ENCODE measurements at regions not wholly inside any gene's neighbourhood (a gene's known extent, or its start where the extent isn't known, plus 50 kb on each side); places are given as distances from the start of the nearest gene placed in this dataset.

DNA sequence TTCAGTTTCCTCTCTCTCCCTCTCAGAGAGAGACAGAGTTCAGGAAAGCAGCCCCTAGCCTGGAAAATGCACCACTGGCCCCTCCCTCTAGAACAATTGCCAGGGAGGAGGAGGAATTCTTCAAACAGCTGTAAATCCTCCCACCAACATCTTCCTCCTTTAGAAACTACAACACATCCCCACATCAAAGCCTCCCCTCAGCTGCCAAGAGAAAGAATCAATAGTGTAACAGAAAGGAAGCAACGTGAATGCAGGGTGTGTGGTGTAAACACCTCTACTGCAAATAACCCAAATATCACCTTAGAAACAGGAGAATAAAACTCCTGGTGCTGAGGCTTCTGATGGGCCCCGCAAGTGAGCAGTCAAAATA is 249.9 kb upstream of the GATB start:
- no peak overlapping the region for H3K4me3 ChIP-seq (ENCODE audit: severe bottlenecking)
- TF ChIP-seq, protein P1, sequence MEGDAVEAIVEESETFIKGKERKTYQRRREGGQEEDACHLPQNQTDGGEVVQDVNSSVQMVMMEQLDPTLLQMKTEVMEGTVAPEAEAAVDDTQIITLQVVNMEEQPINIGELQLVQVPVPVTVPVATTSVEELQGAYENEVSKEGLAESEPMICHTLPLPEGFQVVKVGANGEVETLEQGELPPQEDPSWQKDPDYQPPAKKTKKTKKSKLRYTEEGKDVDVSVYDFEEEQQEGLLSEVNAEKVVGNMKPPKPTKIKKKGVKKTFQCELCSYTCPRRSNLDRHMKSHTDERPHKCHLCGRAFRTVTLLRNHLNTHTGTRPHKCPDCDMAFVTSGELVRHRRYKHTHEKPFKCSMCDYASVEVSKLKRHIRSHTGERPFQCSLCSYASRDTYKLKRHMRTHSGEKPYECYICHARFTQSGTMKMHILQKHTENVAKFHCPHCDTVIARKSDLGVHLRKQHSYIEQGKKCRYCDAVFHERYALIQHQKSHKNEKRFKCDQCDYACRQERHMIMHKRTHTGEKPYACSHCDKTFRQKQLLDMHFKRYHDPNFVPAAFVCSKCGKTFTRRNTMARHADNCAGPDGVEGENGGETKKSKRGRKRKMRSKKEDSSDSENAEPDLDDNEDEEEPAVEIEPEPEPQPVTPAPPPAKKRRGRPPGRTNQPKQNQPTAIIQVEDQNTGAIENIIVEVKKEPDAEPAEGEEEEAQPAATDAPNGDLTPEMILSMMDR (IDR thresholded peaks at IDR 0.05; ENCODE audit: poor library complexity, severe bottlenecking) = no peak
- H3K27ac ChIP-seq (ENCODE audit: poor library complexity, severe bottlenecking) = no peak overlapping the region

DNA sequence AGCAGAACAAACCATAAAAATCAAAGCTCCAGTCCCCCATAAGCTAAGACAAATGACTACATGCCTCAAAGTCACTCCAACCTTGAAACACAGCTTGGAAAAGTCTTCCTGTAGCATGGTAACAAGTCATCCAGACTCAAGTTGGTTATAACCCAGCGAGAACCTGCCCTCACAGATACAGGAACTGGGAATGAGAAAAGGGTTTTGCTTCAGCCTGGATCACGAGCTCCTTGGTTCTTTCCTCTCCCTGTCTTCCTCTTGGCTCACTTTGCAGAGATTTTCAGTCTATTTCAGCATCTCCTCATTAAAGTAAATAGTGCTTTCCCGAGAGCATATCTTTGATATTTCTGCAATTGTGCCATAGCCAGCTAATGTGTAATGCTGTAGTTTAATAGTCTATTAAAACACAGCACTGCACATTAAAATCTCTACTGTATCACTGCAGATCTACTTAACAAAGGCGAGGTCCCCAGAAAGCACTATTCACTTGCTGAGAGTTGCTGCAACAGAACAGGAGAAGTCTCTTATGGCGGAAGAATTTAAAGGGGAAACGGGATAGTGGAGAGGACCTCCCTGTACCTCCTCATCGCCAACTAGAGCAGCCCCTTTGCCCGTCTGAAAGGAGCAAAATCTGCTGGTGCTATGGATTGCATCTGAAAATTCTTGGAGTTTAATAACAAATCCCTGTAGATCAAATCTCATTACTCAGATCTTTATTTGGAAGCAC is 249.3 kb upstream of the GATB start:
- no peak for ATAC-seq (ENCODE audit: low read depth)
- Histone ChIP-seq H3K4me1 (ENCODE audit: insufficient read depth, poor library complexity, severe bottlenecking) (no peaks in the 10 kb centered on the region), H3K4me3 (ENCODE audit: severe bottlenecking) (no peak overlapping the region), H3K27ac (ENCODE audit: poor library complexity, severe bottlenecking) (no peak overlapping the region), H3K9me3 (ENCODE audit: severe bottlenecking) (no peaks in the 10 kb centered on the region), H3K27me3 (ENCODE audit: insufficient read depth, poor library complexity, severe bottlenecking) (no peaks in the 10 kb centered on the region), H3K36me3 (ENCODE audit: low read depth) (no peaks in the 10 kb centered on the region)
- no peak for DNase-seq (ENCODE audit: low spot score)
- TF ChIP-seq, protein P1 (IDR thresholded peaks at IDR 0.05; ENCODE audit: poor library complexity, severe bottlenecking) = no peak

More for the DNA sequence above, 249.9 kb upstream of the GATB start:
- no peaks in the 10 kb centered on the region for H3K27me3 ChIP-seq (ENCODE audit: insufficient read depth, poor library complexity, severe bottlenecking)
- no peaks in the 10 kb centered on the region for H3K9me3 ChIP-seq (ENCODE audit: severe bottlenecking)
- H3K4me1 ChIP-seq (ENCODE audit: insufficient read depth, poor library complexity, severe bottlenecking) = no peaks in the 10 kb centered on the region
- ATAC-seq (ENCODE audit: low read depth) = no peak
- no peaks in the 10 kb centered on the region for H3K36me3 ChIP-seq (ENCODE audit: low read depth)
- DNase-seq (ENCODE audit: low spot score) = no peak

DNA sequence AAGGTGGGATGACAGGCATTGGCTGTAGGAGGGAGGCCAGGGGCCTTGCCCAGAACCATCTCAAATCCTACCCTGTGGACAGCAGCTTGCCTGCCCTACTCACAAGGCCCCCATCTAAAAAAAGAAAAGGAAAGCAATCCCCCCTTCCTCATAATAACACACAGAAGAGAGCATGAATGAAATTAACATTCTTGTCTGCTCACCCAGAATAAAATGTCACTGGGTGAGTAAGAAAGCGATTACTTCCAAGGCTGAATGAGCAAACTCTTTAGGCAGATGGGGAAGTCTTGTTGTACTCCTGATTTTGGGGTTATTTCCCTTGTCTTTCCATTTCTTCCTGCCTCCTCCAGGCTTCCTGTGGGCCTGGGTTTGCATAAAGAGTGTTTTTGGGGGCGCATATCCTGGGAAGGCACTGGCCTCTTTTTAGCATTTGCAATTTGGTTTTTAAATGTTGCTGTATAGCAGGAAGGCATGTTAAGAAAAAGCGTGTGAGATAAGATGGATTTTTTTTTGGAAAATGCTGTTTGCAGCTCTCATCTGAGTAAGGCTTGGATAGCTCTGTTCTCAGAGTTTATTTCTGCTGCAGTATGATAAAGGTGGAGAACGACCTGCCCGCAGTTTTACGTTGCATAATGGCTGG is 248.3 kb upstream of the GATB start:
- ATAC-seq (ENCODE audit: low read depth) (no peak), DNase-seq (ENCODE audit: low spot score) (no peak)
- H3K9me3 ChIP-seq (ENCODE audit: severe bottlenecking) = no peaks in the 10 kb centered on the region
- TF ChIP-seq, protein P1 (IDR thresholded peaks at IDR 0.05; ENCODE audit: poor library complexity, severe bottlenecking) = no peak
- no peak overlapping the region for H3K27ac ChIP-seq (ENCODE audit: poor library complexity, severe bottlenecking)
- no peaks in the 10 kb centered on the region for H3K4me1 ChIP-seq (ENCODE audit: insufficient read depth, poor library complexity, severe bottlenecking)
- H3K27me3 ChIP-seq (ENCODE audit: insufficient read depth, poor library complexity, severe bottlenecking) = no peaks in the 10 kb centered on the region
- H3K36me3 ChIP-seq (ENCODE audit: low read depth) = no peaks in the 10 kb centered on the region
- H3K4me3 ChIP-seq (ENCODE audit: severe bottlenecking) = no peak overlapping the region

DNA sequence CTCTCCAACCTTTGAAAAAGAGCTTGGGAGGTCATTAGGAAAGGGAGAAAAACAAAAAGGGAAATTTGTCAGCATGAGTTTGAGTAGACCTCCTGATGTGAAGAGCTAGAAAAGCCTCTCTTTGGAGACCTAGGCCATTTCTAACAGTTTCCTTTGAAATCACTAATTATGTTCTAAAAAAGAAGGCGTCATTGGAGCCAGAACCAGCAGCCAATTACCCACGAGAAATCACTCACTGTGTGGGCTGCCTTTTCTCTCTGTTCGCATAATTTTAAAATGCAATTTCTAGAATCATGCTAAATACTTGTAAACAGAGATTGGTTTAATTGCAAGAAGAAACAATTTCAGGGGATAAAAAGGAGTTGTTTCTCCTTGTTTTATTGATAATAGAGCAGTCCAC is 246.3 kb upstream of the GATB start:
- DNase-seq (ENCODE audit: low spot score) (no peak), ATAC-seq (ENCODE audit: low read depth) (no peak)
- Histone ChIP-seq H3K4me1 (ENCODE audit: insufficient read depth, poor library complexity, severe bottlenecking) (no peaks in the 10 kb centered on the region), H3K36me3 (ENCODE audit: low read depth) (no peaks in the 10 kb centered on the region), H3K4me3 (ENCODE audit: severe bottlenecking) (no peak overlapping the region), H3K27ac (ENCODE audit: poor library complexity, severe bottlenecking) (no peak overlapping the region), H3K9me3 (ENCODE audit: severe bottlenecking) (no peaks in the 10 kb centered on the region), H3K27me3 (ENCODE audit: insufficient read depth, poor library complexity, severe bottlenecking) (no peaks in the 10 kb centered on the region)
- TF ChIP-seq, protein P1 (IDR thresholded peaks at IDR 0.05; ENCODE audit: poor library complexity, severe bottlenecking) = no peak

DNA sequence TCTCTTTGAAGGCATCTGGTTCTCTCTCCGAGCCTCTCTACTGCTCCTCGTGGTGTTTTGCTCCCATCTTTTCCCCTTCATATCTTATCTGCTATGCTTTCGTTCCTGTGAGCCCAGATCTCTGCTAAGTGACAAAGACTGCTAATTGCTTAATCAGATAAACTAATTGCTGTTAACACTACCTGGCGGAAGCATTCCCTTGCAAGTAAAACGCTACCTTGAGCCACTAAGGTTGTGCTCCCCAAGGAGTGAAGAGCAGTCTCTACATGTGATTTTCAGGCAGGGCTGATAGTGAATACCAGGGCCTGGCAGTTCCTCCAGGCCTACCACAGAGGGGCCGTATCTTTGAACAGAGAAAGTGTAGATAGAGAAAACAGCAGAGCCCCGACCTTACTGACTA is 244.0 kb upstream of the GATB start:
- H3K36me3 ChIP-seq (ENCODE audit: low read depth) = no peaks in the 10 kb centered on the region
- TF ChIP-seq, protein P1 (IDR thresholded peaks at IDR 0.05; ENCODE audit: poor library complexity, severe bottlenecking) = no peak
- DNase-seq (ENCODE audit: low spot score) (no peak), ATAC-seq (ENCODE audit: low read depth) (no peak)
- no peak overlapping the region for H3K4me3 ChIP-seq (ENCODE audit: severe bottlenecking)
- no peaks in the 10 kb centered on the region for H3K27me3 ChIP-seq (ENCODE audit: insufficient read depth, poor library complexity, severe bottlenecking)
- H3K27ac ChIP-seq (ENCODE audit: poor library complexity, severe bottlenecking) = no peak overlapping the region
- H3K9me3 ChIP-seq (ENCODE audit: severe bottlenecking) = no peaks in the 10 kb centered on the region
- no peaks in the 10 kb centered on the region for H3K4me1 ChIP-seq (ENCODE audit: insufficient read depth, poor library complexity, severe bottlenecking)
